OCI-LY1 (cell line): ENCODE measurements at regions not wholly inside any gene's neighbourhood (a gene's known extent, or its start where the extent isn't known, plus 50 kb on each side); places are given as distances from the start of the nearest gene placed in this dataset.

Source experiments
- CTCF ChIP-seq: fragments of 200-600 bp; sonication (generic), shearing (Covaris generic); IDR thresholded peaks from 2 replicates; pipeline ENCODE4 v1.5.1; 2017; ENCODE audit warnings: mild to moderate bottlenecking, antibody characterized with exemption, low read length, moderate library complexity, mixed read lengths
- EZH2 ChIP-seq: fragments of 200-600 bp; sonication (generic), shearing (Covaris generic); IDR thresholded peaks from 2 replicates; pipeline ENCODE4 v1.8.0; 2017; ENCODE audit warnings: borderline replicate concordance, mixed run types, mild to moderate bottlenecking, antibody characterized with exemption, low read length, moderate library complexity, mixed read lengths

GRCh38 chr3:34807611-34808010, 831.7 kb upstream of the ARPP21 start:
- no peak for TF ChIP-seq CTCF
- TF ChIP-seq EZH2: no peak
